GM12875 (cell line): ENCODE measurements at regions not wholly inside any gene's neighbourhood (a gene's known extent, or its start where the extent isn't known, plus 50 kb on each side); places are given as distances from the start of the nearest gene placed in this dataset.

Experiments used
- H3K4me3 ChIP-seq: one replicate; pipeline ENCODE4 v1.5.1; 2011; ENCODE audit warnings: low read depth, low read length, control low read depth
- TF ChIP-seq, protein P1 (sequence below): IDR thresholded peaks from 2 replicates; pipeline ENCODE4 v1.5.1; 2011; ENCODE audit warnings: low read depth, mild to moderate bottlenecking, control low read depth, inconsistent platforms, low read length, moderate library complexity, borderline replicate concordance; ENCODE audit not compliant: insufficient read depth

DNA sequence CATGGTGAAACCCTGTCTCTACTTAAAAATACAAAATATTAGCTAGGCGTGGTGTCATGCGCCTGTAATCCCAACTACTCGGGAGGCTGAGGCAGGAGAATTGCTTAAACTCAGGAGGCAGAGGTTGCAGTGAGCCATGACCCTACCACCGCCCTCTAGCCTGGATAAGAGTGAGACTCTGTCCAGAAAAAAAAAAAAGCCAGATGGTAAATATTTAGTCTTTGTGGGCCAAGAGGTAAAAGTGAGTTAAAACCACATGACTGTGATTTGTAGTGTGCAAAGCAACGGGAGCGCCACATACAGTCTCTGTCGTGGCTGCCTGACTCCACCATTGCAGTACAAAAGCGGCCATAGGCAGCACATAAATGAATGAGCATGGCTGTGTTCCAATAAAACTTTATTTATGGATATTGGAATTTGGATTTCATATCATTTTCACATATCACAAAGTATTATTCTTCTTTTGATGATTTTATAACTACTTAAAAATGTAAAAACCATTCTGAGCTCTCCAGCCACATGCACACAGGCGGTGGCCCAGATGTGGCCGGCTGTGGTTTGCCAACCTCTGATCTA, 51.8 kb upstream of the CASZ1 start:
- TF ChIP-seq, protein P1, sequence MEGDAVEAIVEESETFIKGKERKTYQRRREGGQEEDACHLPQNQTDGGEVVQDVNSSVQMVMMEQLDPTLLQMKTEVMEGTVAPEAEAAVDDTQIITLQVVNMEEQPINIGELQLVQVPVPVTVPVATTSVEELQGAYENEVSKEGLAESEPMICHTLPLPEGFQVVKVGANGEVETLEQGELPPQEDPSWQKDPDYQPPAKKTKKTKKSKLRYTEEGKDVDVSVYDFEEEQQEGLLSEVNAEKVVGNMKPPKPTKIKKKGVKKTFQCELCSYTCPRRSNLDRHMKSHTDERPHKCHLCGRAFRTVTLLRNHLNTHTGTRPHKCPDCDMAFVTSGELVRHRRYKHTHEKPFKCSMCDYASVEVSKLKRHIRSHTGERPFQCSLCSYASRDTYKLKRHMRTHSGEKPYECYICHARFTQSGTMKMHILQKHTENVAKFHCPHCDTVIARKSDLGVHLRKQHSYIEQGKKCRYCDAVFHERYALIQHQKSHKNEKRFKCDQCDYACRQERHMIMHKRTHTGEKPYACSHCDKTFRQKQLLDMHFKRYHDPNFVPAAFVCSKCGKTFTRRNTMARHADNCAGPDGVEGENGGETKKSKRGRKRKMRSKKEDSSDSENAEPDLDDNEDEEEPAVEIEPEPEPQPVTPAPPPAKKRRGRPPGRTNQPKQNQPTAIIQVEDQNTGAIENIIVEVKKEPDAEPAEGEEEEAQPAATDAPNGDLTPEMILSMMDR = no peak
- no peak overlapping the region for H3K4me3 ChIP-seq

DNA sequence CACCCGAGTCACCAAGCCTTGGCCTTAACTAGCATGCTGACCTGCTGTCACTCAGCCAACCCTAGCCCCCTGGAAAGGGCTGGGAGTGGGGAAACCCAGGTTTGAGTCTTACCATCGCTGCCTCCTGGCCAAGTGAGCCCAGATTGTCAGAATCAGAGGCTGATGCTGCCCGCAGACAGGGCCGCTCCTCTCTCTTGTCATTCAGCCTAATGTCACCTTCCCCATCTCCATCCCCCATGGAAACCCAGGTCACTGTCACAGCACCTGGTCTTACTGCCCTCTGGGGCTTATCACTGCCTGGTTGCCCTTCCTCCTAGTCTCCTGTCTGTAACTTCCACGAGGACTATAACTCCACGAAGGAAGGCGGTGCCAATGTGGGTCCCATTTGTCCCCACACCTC, 53.6 kb upstream of the CASZ1 start:
- TF ChIP-seq, protein P1 = no peak
- no peak overlapping the region for H3K4me3 ChIP-seq

DNA sequence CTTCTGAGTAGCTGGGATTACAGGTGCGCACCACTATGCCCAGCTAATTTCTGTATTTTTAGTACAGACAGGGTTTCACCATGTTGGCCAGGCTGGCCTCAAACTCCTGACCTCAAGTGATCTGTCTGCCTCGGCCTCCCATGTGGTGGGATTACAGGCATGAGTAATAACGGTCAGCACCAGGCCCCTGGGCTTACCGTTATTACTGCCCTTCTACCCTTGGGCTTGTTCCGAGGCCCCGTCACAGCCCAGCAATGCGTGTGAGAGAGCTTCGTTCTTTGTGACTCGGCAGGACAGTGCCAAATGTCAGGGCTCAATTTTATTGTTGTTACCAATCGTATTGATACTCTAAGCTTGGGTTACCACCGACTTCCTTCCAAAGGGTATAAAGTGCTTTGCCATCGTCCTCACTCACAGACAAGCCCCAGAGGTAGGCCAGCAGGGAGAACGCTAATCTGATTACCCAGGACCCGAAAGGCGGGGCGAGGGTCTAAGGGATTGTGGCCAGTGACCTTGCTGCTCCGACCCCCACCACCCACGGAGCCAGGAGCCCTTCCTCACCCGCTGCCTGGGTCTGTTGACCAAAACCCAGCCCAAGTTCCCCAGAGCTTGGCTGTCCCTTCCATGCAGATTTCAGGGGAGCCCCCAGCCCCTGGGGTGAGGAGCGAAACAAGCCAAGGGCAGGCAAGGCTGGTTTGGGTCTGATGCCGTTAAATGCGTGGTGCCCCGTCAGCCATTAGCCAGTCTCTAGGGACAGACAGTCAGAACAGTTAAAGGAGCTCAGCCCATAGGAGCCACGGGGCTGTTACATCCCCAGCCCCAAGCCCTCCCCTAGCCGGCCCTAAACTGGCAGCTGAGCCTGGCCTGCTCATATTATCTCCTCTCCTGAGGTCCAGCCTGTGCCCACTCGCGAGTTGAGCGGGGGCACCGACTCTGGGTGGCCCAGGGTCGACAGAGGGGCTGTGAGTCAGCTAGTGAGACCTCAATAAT, 54.9 kb upstream of the CASZ1 start:
- TF ChIP-seq, protein P1 = no peak
- no peak overlapping the region for H3K4me3 ChIP-seq

DNA sequence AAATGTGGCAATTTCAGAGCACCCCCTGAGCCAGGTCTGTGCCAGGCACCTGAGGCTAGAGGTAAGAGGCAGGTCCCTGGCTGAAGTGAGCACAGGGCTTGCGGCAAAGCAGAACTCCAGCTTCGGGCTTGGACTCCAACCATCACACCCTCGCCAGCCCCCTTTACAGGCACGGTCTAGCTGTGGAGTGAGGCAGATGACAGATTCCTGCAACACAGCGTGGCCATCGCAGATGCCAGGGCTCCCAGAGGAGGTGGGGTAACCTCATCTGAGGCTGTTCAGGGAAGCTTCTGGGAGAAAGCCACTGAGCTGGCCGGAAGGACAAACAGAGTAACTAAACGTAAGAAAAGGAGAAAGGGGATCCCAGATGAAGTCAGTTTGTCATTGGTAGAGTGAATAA, 55.6 kb upstream of the CASZ1 start:
- H3K4me3 ChIP-seq = no peak overlapping the region
- TF ChIP-seq, protein P1 = no peak

DNA sequence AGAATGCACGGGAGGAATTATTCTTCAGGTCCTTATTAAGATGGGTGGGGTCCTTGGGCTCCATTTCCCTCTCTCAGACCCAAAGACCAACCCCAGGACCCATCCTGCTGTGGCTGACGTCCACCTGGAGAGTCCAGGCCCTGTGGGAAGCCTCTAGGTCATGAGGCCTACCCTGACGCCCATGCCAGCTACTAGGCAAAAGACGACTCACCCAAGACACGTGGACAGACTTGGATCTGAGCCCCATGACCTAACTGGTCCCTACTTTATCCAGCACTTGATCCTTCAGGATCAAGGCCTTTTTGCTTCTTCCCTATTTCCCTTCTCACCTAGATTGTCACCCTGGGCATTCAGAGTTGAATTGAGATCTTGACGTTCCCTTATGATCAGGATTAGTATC, 56.0 kb upstream of the CASZ1 start:
- TF ChIP-seq, protein P1 = no peak
- H3K4me3 ChIP-seq = no peak overlapping the region

DNA sequence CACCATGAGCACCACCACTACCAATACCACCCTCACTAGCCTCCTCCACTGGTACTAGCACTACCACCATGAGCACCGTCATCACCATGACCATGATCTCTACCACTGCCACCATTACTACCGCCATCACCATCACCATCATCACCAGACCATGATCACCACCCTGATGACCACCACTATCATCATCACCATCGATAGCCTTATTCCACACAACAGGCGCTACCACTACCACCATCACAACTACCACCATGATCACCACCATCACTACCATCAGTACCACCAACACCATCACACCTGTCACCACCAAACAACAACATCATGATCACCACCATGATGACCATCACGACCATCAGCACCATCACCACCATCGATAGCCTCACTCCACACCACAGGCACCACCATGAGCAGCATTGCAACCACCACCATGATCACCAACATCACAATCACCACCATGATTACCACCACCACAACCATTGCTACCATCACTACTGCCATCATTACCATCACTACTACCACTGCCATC, 56.6 kb upstream of the CASZ1 start:
- no peak overlapping the region for H3K4me3 ChIP-seq
- TF ChIP-seq, protein P1 = no peak

DNA sequence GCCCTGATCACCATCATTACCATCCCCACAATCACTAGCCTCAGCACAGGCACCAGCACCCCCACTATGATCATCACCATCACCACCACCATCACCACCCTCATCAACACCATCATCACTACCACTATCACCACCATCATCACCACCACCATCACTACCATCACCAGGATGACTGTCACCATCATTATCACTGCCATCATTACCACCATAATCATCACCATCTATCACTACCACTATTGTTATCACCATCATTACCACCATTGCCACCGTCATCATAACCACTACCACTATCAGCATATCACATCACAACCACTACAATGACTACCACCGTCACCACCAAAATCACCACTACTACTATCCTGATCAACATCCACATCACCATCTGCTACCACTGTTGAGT, 57.3 kb upstream of the CASZ1 start:
- H3K4me3 ChIP-seq = no peak overlapping the region
- TF ChIP-seq, protein P1 = no peak
